Right ventricle myocardium inferior (tissue), 1 donor: ENCODE measurements at regions not wholly inside any gene's neighbourhood (a gene's known extent, or its start where the extent isn't known, plus 50 kb on each side); places are given as distances from the start of the nearest gene placed in this dataset.
A peak's percentile ranks its signal among the peaks of the same experiment; 100 is the strongest.

ENCODE experiments used
- ATAC-seq: fragments of 200-7000 bp; cut with Tn5 transposase; one replicate; pipeline ENCODE4 v1.9.1; 2020; ENCODE audit warnings: mild to moderate bottlenecking, moderate library complexity
- DNase-seq: peaks from one replicate; pipeline ENCODE4 v3.0.0; 2021; ENCODE audit errors: missing footprints
- intact Hi-C: fragments of 100-400 bp; cut with DNase I; formaldehyde crosslinking; loops from one replicate; pipeline ENCODE4 v1.11.0; 2022
- donor health status: DM: no; HTN: yes; CAD: no; lungs with severe emphysema.

- intact Hi-C loops, result no loop called here
- ATAC-seq (no peak), DNase-seq (no peak)
Measured at GRCh38 chr1:87940421-87940820, 611.7 kb downstream of the LMO4 start.

GRCh38 chr1:87941337-87941946 lies 612.8 kb downstream of the LMO4 start:
- intact Hi-C loops, result no loop called here
- no peak for ATAC-seq
- DNase-seq, result no peak

GRCh38 chr1:87942165-87942564 lies 613.5 kb downstream of the LMO4 start:
- peak; percentile 65 for DNase-seq
- peak; percentile 80 for ATAC-seq
- intact Hi-C loops, result no loop called here

GRCh38 chr1:87949711-87950110 lies 621.0 kb downstream of the LMO4 start:
- ATAC-seq, result no peak
- intact Hi-C loops, result loop anchor here (10.0 kb wide), 2 partner anchors 655 to 795 kb away; no protein-coding TSS in a partner anchor
- DNase-seq, result no peak

GRCh38 chr1:87950369-87950768 lies 621.7 kb downstream of the LMO4 start:
- no peak for DNase-seq
- ATAC-seq, result no peak
- intact Hi-C loops, result loop anchor here (10.0 kb wide), 2 partner anchors 656 to 796 kb away; no protein-coding TSS in a partner anchor

DNA sequence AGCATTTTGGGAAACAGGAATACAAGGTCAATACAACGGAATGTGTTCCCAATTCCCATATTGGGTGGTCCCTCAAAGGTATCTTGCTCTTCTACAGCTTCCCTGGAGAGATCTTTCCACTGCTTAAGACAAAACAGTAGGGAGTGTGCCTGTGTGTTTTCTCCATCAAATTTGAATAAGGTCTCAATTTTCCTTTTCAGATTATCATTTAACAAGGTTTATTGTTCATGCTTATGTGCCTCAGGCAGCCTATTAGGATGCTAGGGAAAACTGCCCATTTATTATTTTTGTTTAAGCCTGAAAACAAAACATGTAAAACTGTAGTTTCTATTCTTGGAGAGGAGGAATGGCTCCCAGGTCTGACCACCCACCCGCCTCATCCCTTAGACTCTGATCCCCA lies 622.7 kb downstream of the LMO4 start:
- DNase-seq, result no peak
- no peak for ATAC-seq
- intact Hi-C loops, result loop anchor here (10.0 kb wide), 2 partner anchors 657 to 797 kb away; no protein-coding TSS in a partner anchor

- DNase-seq, result no peak
- no peak for ATAC-seq
- intact Hi-C loops, result loop anchor here (10.0 kb wide), 2 partner anchors 657 to 797 kb away; no protein-coding TSS in a partner anchor
Measured at GRCh38 chr1:87951852-87952251, 623.2 kb downstream of the LMO4 start.

GRCh38 chr1:87953121-87953520 lies 624.4 kb downstream of the LMO4 start:
- DNase-seq, result no peak
- intact Hi-C loops, result loop anchor here (10.0 kb wide), 2 partner anchors 658 to 798 kb away; no protein-coding TSS in a partner anchor
- ATAC-seq, result no peak

DNA sequence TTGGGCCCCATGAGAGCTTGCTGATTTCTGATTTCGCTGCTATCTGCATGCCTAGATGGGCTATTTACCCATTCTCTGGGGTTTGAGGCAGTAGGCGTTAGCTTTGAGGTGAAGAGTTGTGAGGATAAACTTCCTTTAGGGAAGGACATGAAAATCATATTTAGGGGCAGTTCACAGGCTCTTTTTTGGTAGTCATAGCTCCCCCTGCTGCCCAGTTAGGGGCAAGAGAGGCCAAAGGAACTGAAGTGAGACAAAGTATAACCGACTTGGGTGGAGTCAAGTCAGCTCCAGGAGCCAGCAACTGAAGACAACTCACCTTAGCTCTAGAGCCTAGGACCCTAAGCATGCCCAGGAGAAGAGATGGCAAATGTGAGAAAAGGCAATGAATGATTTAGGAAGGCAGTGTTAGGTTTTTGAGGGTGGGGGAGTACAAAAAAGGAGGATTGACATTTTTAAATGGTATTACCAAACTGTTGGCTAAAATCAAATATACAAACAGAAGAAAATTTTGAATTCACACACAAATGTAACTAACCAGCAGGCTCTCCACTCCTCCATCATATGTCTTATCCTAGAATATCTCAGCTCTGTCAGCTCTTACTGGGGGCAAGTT lies 625.2 kb downstream of the LMO4 start:
- ATAC-seq, result peak; percentile 76
- DNase-seq, result no peak
- intact Hi-C loops, result loop anchor here (1.0 to 10.0 kb wide), 3 partner anchors 626 to 799 kb away; partner anchors contain the start of gene LMO4

DNA sequence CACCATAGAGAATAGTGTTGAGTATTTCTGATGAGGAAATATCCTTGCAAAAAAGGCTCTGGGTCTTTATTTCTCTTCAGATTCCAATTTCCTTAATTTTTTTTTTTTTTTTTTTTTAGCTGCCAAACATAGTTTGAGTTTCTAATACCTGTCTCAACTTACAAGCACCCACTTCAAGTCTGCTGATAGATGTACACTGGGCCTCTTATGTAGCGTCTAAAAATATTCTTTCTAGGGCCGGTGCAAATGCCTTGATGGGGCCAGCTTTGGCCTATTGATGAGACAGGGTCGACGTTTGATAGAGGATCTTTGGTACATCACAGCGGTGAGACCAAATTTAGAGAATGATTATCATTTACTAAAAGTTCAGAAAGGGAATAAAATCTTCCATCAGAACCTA lies 626.4 kb downstream of the LMO4 start:
- no peak for DNase-seq
- peak; percentile 70 for ATAC-seq
- intact Hi-C loops, result loop anchor here (10.0 kb wide), 2 partner anchors 660 to 800 kb away; no protein-coding TSS in a partner anchor

GRCh38 chr1:87956072-87956471 lies 627.4 kb downstream of the LMO4 start:
- ATAC-seq (peak; percentile 77), DNase-seq (no peak)
- intact Hi-C loops, result loop anchor here (10.0 kb wide), 2 partner anchors 661 to 801 kb away; no protein-coding TSS in a partner anchor

DNA sequence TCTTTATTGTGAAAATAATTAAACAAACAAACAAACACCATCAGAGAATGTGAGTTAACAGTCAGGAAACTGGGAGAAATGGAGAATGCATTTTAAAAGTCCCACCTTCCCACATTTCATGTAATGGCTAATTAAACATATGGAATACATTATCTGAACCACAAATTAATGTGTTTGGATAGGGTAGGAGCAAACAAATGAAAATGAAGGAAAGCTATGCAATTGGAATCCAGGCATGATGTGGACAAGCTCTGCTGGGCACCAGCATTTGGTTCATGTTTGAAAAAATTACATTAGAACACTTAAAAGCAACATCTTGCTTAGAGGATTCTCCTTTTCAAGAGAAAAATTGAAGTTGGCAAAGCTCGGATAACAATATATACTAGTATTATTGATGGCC lies 628.1 kb downstream of the LMO4 start:
- ATAC-seq (no peak), DNase-seq (no peak)
- intact Hi-C loops, result loop anchor here (10.0 kb wide), 2 partner anchors 662 to 802 kb away; no protein-coding TSS in a partner anchor

GRCh38 chr1:87957331-87957730 lies 628.7 kb downstream of the LMO4 start:
- DNase-seq (no peak), ATAC-seq (no peak)
- intact Hi-C loops, result loop anchor here (10.0 kb wide), 2 partner anchors 663 to 803 kb away; no protein-coding TSS in a partner anchor

DNA sequence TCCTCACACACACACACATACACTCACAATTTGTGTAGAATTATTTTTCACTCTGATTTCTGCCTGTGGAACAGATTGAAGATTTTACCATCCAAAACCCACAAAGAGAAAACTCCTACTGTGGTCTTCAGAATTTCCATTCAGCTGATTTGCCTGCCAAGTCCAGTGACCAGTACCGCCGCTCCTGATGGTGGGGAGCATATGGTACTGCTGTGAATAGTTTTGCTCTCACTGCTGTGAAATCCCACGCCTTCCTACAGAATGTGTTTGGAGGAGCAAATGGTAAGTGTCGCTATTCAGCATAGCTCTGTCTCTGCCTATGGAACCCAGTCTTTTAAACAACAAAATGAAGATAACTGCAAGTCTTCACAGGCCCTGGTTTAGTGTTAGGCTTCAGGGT lies 629.5 kb downstream of the LMO4 start:
- intact Hi-C loops, result loop anchor here (10.0 kb wide), 2 partner anchors 663 to 803 kb away; no protein-coding TSS in a partner anchor
- no peak for DNase-seq
- no peak for ATAC-seq

- intact Hi-C loops, result loop anchor here (10.0 kb wide), 2 partner anchors 664 to 804 kb away; no protein-coding TSS in a partner anchor
- no peak for ATAC-seq
- no peak for DNase-seq
Measured at GRCh38 chr1:87958716-87959115, 630.0 kb downstream of the LMO4 start.

GRCh38 chr1:87959236-87959635 lies 630.6 kb downstream of the LMO4 start:
- ATAC-seq (no peak), DNase-seq (no peak)
- intact Hi-C loops, result loop anchor here (10.0 kb wide), 2 partner anchors 664 to 804 kb away; no protein-coding TSS in a partner anchor

DNA sequence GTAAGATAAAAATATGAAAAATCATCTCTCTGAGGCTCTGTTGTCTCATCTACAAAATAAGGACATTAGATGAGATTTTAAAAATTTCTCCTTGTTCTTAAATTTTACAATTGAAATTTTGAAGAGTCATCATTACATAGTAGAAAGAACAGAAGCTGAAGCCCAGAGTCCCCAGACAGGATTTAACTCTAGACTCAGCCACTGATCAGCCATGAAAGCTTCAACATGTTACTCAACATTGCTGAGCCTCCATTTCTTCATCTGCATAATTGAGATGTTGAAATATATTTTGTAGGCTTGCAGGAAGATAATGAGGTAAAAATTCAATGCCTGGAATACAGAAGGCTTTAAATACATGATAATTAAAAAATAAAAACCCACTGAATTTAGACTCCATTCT lies 633.3 kb downstream of the LMO4 start:
- no peak for DNase-seq
- ATAC-seq, result no peak
- intact Hi-C loops, result no loop called here

DNA sequence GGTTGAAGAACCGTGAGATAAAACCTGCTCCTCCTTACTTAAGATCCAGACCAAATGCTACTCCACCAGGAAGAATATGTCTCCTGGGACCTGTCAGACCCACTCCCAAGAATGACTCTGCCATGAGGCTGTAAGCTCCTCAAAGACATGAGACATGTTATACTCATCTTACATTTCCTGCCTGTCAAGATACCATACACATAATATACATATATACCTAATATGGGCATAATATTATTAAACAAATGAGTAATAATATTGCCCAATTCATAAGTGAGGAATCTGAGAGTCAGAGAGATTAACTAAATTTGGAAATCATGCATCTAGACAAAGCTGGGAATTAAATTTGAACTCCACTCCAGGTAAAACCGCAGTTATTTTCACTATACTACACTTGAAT lies 634.9 kb downstream of the LMO4 start:
- no peak for ATAC-seq

GRCh38 chr1:87965193-87965592 lies 636.5 kb downstream of the LMO4 start:
- ATAC-seq (no peak), DNase-seq (no peak)
- intact Hi-C loops, result no loop called here

More for the DNA sequence above, 634.9 kb downstream of the LMO4 start:
- DNase-seq, result no peak
- intact Hi-C loops, result no loop called here
